ENCODE measurements at regions not wholly inside any gene's neighbourhood (a gene's known extent, or its start where the extent isn't known, plus 50 kb on each side); places are given as distances from the start of the nearest gene placed in this dataset.
A peak's percentile ranks its signal among the peaks of the same experiment; 100 is the strongest.

GRCh38 chr5:27144456-27144855, 106.1 kb upstream of the CDH9 start:
- no peak overlapping the region for H3K4me3 ChIP-seq (ENCODE audit: extremely low read depth in 1 of 4, insufficient read depth in 2 of 4, low read depth in 3 of 4, low read length in 4 of 4)
- H3K4ac ChIP-seq (replicated peaks; ENCODE audit: insufficient read length, low read depth, low read length): no peak overlapping the region
- H3K56ac ChIP-seq (replicated peaks; ENCODE audit: insufficient read length, low read depth, low read length): no peak overlapping the region
- no peak overlapping the region for H2BK20ac ChIP-seq (ENCODE audit: low read length)
- no peak for TF ChIP-seq SRF (IDR thresholded peaks at IDR 0.05; ENCODE audit: low read depth, low read length)
- no peak for TF ChIP-seq BCL11A (IDR thresholded peaks at IDR 0.05; ENCODE audit: low read depth in 2 of 2, low read length in 2 of 2)
- TF ChIP-seq, protein P1, sequence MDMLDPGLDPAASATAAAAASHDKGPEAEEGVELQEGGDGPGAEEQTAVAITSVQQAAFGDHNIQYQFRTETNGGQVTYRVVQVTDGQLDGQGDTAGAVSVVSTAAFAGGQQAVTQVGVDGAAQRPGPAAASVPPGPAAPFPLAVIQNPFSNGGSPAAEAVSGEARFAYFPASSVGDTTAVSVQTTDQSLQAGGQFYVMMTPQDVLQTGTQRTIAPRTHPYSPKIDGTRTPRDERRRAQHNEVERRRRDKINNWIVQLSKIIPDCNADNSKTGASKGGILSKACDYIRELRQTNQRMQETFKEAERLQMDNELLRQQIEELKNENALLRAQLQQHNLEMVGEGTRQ (IDR thresholded peaks at IDR 0.05; ENCODE audit: low read length): no peak
- no peak for TF ChIP-seq BACH1 (IDR thresholded peaks at IDR 0.05; ENCODE audit: low read length)
- no peak for TF ChIP-seq HDAC2 (IDR thresholded peaks at IDR 0.05; ENCODE audit: borderline replicate concordance in 1 of 2, low read depth in 2 of 2, low read length in 2 of 2)
- TF ChIP-seq SP4 (IDR thresholded peaks at IDR 0.05; ENCODE audit: low read length): no peak
- no peak for TF ChIP-seq RNF2 (IDR thresholded peaks at IDR 0.05; ENCODE audit: borderline replicate concordance, low read depth, low read length, missing control alignments, poor library complexity, severe bottlenecking)
- no peak for TF ChIP-seq CHD2 (IDR thresholded peaks at IDR 0.05; ENCODE audit: low read length)
- no peak overlapping the region for H2BK120ac ChIP-seq (replicated peaks; ENCODE audit: low read depth, low read length)
- H3K27me3 ChIP-seq (replicated peaks in 1 of 4; ENCODE audit: control insufficient read depth in 3 of 4, extremely low read depth in 1 of 4, insufficient read depth in 3 of 4, low read length in 3 of 4): no peaks in the 10 kb centered on the region
- FAIRE-seq (no peak), DNase-seq (ENCODE audit: low read depth in 1 of 2, low spot score in 2 of 2) (no peak)
- no peaks in the 10 kb centered on the region for H3K79me1 ChIP-seq (ENCODE audit: low read depth, low read length)
- no peak overlapping the region for H3K9ac ChIP-seq (replicated peaks in 1 of 4; ENCODE audit: extremely low read depth in 1 of 4, low read depth in 3 of 4, low read length in 3 of 4)
- H3K36me3 ChIP-seq (ENCODE audit: control insufficient read depth in 2 of 4, insufficient read depth in 4 of 4, low read length in 3 of 4): no peaks in the 10 kb centered on the region
- no peak overlapping the region for H3K14ac ChIP-seq (ENCODE audit: insufficient read length)
- H3K27ac ChIP-seq (ENCODE audit: low read depth, low read length): no peak overlapping the region
- no peak overlapping the region for H4K8ac ChIP-seq (ENCODE audit: extremely low read depth, insufficient read depth, low read length)
- H4K91ac ChIP-seq (replicated peaks; ENCODE audit: insufficient read length, low read length): no peak overlapping the region
- ChIA-PET CTCF (ENCODE audit: partially characterized antibody) (no interaction called here), POLR2A (ENCODE audit: partially characterized antibody) (no interaction called here)
- H2AFZ ChIP-seq (ENCODE audit: low read length): 0 out of 2 replicates have a peak overlapping the region, but pooled peaks have one; percentile 70
- H4K5ac ChIP-seq (ENCODE audit: insufficient read length, low read depth, low read length): no peak overlapping the region
- no peak overlapping the region for H3K18ac ChIP-seq (ENCODE audit: extremely low read depth, low read length)
- H2AK5ac ChIP-seq (ENCODE audit: low read depth, low read length): no peak overlapping the region
- no peaks in the 10 kb centered on the region for H3K4me1 ChIP-seq (replicated peaks in 1 of 4; ENCODE audit: control insufficient read depth in 3 of 4, insufficient read depth in 4 of 4, low read length in 3 of 4)
- H3K79me2 ChIP-seq (ENCODE audit: control insufficient read depth in 1 of 2, insufficient read depth in 2 of 2, low read length in 2 of 2): no peaks in the 10 kb centered on the region
- H2BK12ac ChIP-seq (ENCODE audit: low read depth, low read length): no peak overlapping the region
- H3K23ac ChIP-seq (ENCODE audit: insufficient read length): no peak overlapping the region
- no peak overlapping the region for H3K4me2 ChIP-seq (ENCODE audit: insufficient read depth in 1 of 2, low read depth in 2 of 2, low read length in 2 of 2)
- H4K20me1 ChIP-seq (replicated peaks in 1 of 2; ENCODE audit: control insufficient read depth in 1 of 2, insufficient read depth in 2 of 2, low read length in 2 of 2): no peaks in the 10 kb centered on the region
- WGBS, 2 experiments (ENCODE audit: extremely low coverage in 1 of 2, insufficient coverage in 1 of 2, insufficient read length in 1 of 2, insufficient replicate concordance in 2 of 2, low coverage in 1 of 2, low lambda C conversion rate in 2 of 2, missing lambda C conversion rate in 1 of 2): 98% methylated on average over 2 of the region's 2 CpGs; no CpG with 5 or more reads in 1 of the 2 experiments
- H2BK15ac ChIP-seq (ENCODE audit: low read length): no peak overlapping the region
- no peak overlapping the region for H2BK5ac ChIP-seq (ENCODE audit: low read depth, low read length)
- H3K9me3 ChIP-seq (ENCODE audit: insufficient read depth in 2 of 2, low read depth in 1 of 2, low read length in 1 of 2): no peaks in the 10 kb centered on the region; a peak in 2 of 4 replicates
- H3K23me2 ChIP-seq (ENCODE audit: low read depth, low read length): no peaks in the 10 kb centered on the region

Measured in H1 (cell line).